Motor neuron (in vitro differentiated cells): ENCODE measurements at regions not wholly inside any gene's neighbourhood (a gene's known extent, or its start where the extent isn't known, plus 50 kb on each side); places are given as distances from the start of the nearest gene placed in this dataset.

Experiments used
- ATAC-seq, 8 experiments: fragments of 200-7000 bp; cut with Tn5 transposase; replicated peaks in 6 of 8; 2 replicates each; pipeline ENCODE4 v1.8.0; 2021; ENCODE audit warnings: mild to moderate bottlenecking in 8 of 8, moderate library complexity in 8 of 8
- H3K27ac ChIP-seq, 2 donors: fragments of 250-450 bp; sonication (Bioruptor Pico); 2 replicates each; pipeline ENCODE4 v1.9.0; 2021; ENCODE audit warnings: antibody characterized with exemption in 2 of 2, mild to moderate bottlenecking in 2 of 2, moderate library complexity in 1 of 2
- H3K4me1 ChIP-seq, 2 donors: fragments of 250-450 bp; sonication (Bioruptor Pico); replicated peaks in 1 of 2; 2 replicates each; pipeline ENCODE4 v1.6.1; 2021; ENCODE audit warnings: antibody characterized with exemption in 2 of 2, mild to moderate bottlenecking in 2 of 2, moderate library complexity in 1 of 2
- H3K4me3 ChIP-seq, 5 donors: fragments of 250-450 bp; sonication (Bioruptor Pico); 2 replicates each; pipeline ENCODE4 v1.9.0; 2021; ENCODE audit warnings: antibody characterized with exemption in 5 of 5, mild to moderate bottlenecking in 5 of 5, moderate library complexity in 4 of 5
- WGBS, 10 experiments: fragments of 450-650 bp; shearing (Covaris generic); methylation state at CpG; one replicate each; pipeline ENCODE4 v1.0.0; 2022; 5-methylcytosine and 5-hydroxymethylcytosine counted together
- in situ Hi-C, 9 experiments: fragments of 400-800 bp; cut with MboI; loops; one replicate each; pipeline ENCODE4 v1.15.0; 2021; ENCODE audit warnings: low sequenced_read_pairs in 9 of 9, low pct_unique_long_range_greater_than_20kb in 2 of 9; ENCODE audit not compliant: unreplicated experiment in 9 of 9

DNA sequence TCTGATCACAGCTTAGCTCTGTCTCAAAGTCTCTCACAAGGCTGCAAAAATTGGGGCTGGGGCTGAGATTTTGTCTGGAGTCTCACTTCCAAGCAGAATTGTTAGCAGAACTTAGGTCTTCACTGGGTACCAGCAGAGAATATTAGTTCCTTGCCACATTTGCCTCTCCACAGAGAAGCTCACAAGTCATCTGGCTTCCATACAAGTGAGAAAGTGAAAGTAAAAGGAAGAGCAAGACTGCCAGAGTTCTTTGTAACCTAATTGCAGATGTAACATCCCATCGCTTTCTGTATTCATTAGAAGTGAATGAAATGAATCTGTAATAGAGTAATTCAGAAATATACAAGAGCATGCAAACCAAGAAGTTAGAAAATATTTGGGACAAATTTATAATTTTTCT is 624.1 kb upstream of the GNPDA2 start:
- Histone ChIP-seq H3K4me1 (peaks cover 0 to 10% of the 10 kb centered on the region in 2 donors), H3K27ac (no peak overlapping the region), H3K4me3 (no peak overlapping the region)
- ATAC-seq = peak in 4 of 8 experiments; percentile 23 to 56 (median 46)
- in situ Hi-C loops = no loop called here
- 0 to 90% (median 75%) methylated on average over 1 of the region's 1 CpG; no CpG with 5 or more reads in 1 of the 10 experiments for WGBS, 10 experiments

DNA sequence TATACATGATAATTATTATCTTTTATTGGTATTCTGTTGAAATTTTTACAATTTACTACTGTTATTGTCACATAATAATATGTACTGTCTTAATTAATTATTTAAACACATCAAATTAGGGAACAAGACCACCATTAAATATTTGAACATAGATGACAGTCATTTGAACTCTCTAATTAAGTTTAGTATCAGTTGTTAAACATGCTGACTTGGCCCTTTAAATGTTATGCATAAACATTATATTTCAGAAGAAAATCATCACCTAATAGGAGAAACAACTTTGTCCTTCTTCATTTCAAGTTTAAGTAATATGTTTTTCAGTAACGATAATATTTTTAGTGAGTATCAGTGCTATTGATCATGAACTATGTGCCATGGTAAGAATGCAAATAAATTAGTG is 623.5 kb upstream of the GNPDA2 start:
- Histone ChIP-seq H3K4me3 (no peak overlapping the region), H3K27ac (no peak overlapping the region), H3K4me1 (peaks cover 0 to 10% of the 10 kb centered on the region in 2 donors)
- no peak for ATAC-seq
- in situ Hi-C loops = no loop called here
- 0 to 100% (median 76%) methylated on average over 1 of the region's 1 CpG; no CpG with 5 or more reads in 2 of the 10 experiments for WGBS, 10 experiments

DNA sequence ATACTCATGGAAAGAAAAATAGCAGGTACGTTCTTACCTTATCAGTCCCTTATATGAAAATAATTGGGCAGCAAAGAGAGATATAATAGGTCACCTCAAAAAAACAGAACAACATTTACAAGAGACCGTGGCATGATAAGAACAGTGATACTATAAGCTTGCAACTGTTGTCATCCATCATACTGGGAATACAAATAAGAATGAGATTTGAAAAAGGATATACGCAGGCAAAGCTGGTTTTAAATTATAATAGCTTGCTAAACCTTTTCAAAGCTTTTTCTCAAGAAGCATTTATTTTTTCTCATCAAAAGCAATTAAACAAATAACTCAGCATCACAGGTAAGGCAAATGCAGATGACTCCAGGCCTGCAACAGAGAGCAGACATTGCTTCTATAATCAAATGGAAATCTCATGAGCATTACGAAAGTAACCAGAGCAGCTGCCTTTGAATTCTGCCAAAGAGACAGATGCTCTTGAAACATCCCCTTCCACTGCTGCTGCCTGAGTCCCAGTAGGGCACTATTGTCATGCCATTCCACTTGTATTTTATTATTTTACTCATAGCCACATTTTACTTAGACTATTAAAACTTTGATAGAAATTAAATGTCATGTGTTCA is 620.6 kb upstream of the GNPDA2 start:
- H3K4me1 ChIP-seq = peaks cover 0 to 10% of the 10 kb centered on the region in 2 donors
- H3K27ac ChIP-seq = no peak overlapping the region
- WGBS, 10 experiments = 15 to 82% (median 58%) methylated on average over 2 to 4 of the region's 4 CpGs
- peak in 5 of 8 experiments; percentile 47 to 77 (median 76) for ATAC-seq
- no peak overlapping the region for H3K4me3 ChIP-seq
- in situ Hi-C loops = no loop called here

DNA sequence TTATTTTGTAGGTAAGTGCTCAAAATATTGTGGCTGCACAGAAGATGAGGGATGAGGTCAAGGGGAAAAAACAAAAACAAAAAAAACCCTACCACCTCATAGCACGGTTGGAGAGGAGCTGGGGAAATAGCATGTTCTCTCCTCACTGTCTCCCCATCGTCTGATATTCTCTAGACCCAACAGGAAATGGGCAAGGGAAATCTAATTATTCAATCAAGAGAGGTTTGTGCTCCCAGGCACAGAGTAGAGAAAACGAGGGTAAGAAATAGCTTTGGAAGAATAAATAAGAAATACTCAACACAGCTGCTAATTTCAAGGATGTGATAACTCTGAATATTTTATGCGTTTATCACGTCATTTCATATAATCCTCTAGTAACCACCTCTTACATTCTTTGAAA is 619.2 kb upstream of the GNPDA2 start:
- peak in 1 of 8 experiments; percentile 77 for ATAC-seq
- WGBS, 10 experiments = 5 to 85% (median 61%) methylated on average over 3 to 5 of the region's 5 CpGs; no CpG with 5 or more reads in 3 of the 10 experiments
- in situ Hi-C loops = no loop called here
- Histone ChIP-seq H3K27ac (no peak overlapping the region), H3K4me3 (no peak overlapping the region), H3K4me1 (peaks cover 0 to 10% of the 10 kb centered on the region in 2 donors)

DNA sequence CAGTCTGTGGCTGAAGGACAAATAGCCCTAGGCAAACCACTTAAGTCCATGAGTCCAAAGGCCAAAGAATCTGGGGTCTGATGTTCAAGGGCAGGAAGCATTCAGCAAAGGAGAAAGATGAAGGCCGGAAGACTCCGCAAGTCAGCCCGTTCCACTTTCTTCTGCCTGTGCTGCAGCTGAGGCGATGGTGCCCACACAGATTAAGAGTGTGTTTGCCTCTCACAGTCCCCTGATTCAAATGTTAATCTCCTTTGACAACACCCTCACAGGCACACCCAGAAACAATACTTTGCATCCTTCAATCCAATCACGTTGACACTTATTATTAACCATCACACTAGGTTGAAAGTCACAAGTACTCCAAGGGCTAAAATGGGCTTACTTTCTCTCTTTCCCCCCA is 605.4 kb upstream of the GNPDA2 start:
- in situ Hi-C loops = no loop called here
- Histone ChIP-seq H3K4me1 (no peaks in the 10 kb centered on the region), H3K4me3 (no peak overlapping the region), H3K27ac (no peak overlapping the region)
- peak in 2 of 8 experiments; percentile 33 to 58 for ATAC-seq
- 14 to 70% (median 43%) methylated on average over 1 to 5 of the region's 5 CpGs; no CpG with 5 or more reads in 3 of the 10 experiments for WGBS, 10 experiments

DNA sequence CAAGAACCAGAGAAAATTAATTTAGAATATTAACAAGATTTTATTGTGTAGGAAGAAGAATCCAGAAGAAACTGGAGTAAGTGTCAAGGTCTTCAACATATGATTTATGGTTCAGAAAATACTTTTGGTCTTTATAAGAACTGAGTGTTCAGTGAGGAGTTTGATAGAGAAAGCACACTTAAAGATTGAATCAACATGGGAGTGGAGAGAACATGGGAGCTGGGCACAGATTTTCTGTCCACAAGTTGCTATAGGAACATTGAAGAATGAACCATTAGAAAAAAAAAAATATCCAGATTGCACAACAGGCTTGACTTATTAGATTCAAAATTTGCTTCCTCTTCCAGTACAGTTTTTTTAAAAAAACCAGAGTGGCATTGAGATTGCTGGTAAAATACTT is 601.2 kb upstream of the GNPDA2 start:
- in situ Hi-C loops = no loop called here
- ATAC-seq = no peak

DNA sequence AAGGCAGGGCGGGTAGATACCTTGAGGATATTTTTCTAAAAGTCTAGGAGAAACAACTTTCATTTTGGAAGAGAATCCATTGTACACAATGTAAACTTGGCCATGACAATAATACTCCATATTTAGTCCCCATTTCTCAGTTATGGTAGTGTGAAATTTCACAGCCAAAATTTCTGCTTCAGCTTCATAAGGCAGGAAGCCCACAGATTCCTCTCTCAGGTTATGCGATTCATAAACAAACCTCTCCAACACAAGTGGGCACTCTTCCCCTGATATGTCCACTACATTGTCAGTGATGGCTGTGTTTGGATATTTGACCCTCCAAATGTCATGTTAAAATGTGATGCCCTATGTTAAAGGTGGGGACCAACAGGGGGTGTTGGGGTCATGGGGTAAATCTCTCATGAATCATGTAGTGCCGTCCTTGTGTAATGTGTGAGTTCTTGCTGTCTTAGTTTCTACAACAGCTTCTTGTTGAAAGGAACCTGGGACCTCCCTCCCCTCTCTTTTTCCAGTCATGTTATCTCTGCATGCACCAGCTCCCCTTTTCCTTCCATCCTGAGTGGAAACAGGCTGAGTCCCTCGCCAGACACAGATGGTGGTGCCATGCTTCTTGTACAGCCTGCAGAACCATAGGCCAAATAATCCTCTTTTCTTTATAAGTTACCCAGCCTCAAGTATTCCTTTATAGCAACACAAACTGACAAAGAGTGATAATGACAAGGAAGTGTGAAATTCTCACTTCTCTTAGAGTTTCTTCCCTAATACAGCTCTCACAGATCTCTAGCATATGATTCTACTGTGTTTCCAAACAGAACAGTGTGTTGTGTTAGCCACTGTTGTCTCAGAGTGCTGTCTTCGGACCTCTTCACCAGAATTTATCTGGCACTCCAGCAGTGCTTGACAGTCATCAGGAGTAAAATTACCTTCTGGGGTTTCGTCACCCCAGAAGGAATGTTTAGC is 598.4 kb upstream of the GNPDA2 start:
- no peaks in the 10 kb centered on the region for H3K4me1 ChIP-seq
- H3K27ac ChIP-seq = no peak overlapping the region
- in situ Hi-C loops = no loop called here
- no peak overlapping the region for H3K4me3 ChIP-seq
- 10 to 100% (median 84%) methylated on average over 1 to 6 of the region's 6 CpGs for WGBS, 10 experiments
- ATAC-seq = no peak

More for the DNA sequence above, 601.2 kb upstream of the GNPDA2 start:
- H3K4me3 ChIP-seq = no peak overlapping the region
- no peaks in the 10 kb centered on the region for H3K4me1 ChIP-seq
- H3K27ac ChIP-seq = no peak overlapping the region

DNA sequence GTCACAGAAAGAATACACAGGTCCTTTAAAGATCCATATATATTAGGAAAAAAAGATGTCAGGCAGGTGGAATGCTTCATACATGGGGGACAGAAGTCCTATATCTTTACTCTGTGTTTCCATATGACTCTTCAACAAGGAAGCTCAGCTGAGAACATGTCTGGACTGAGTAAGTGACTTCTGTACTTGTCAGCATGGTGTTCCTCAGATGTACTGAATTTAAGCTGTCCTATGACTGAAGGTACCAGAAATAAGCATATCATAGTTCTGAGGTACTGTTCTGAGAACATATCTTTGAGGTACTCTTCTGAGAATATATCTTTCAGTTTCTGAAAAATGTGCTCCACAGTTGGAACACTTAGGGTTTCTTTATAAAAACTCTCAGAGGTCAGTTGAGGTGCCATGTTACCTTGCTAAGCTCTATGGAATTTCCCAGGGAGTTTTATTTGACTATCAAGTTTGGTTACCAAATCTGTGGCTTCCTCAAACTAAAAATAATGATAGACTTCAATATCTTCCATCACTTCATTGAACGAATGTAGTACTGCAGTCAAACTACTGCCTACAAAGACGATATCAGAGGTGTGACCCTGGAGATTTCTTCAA is 597.2 kb upstream of the GNPDA2 start:
- WGBS, 10 experiments = 0 to 100% (median 74%) methylated on average over 1 to 2 of the region's 2 CpGs; no CpG with 5 or more reads in 2 of the 10 experiments
- Histone ChIP-seq H3K4me3 (no peak overlapping the region), H3K4me1 (no peaks in the 10 kb centered on the region), H3K27ac (no peak overlapping the region)
- in situ Hi-C loops = no loop called here
- no peak for ATAC-seq

DNA sequence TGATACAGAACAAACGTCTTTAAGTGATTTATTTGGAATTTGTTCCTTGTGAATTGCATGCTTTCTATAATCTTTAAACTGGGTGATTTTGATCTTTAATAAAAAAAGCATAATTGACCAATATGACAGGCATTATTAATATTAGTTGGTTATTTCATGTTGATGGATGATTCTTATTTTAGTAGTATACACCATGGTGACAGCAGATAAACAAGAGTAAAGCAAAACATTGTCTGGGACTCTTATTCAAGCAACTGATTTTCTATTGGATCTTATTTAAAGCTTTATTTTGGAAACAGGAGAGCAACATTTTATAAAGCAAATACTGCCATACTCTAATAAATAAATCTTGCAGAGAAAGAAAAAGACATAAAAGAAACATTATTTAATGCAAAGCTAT is 591.4 kb upstream of the GNPDA2 start:
- H3K4me1 ChIP-seq = peaks cover 0 to 4% of the 10 kb centered on the region in 2 donors
- H3K4me3 ChIP-seq = no peak overlapping the region
- 8 to 82% (median 53%) methylated on average over 1 of the region's 1 CpG; no CpG with 5 or more reads in 6 of the 10 experiments for WGBS, 10 experiments
- no peak for ATAC-seq
- H3K27ac ChIP-seq = no peak overlapping the region
- in situ Hi-C loops = no loop called here

DNA sequence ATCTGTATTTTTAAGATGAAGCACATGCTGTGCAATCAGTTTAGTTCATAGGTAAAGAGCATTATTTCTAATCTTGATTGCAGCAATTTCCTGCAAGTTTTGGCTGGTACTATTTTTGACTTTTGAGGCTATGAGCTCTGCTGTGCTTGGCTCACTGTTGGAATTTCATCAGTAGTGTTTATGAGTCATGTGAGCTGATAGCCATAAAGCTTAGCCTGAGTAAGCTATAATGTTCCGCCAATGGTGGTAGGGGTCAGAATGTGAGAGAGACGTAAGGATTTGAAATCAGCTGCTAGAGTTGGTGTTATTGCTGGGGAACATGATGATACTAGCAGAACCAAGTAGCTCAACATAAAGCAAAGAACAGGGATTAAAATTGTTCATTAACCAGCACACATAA is 590.9 kb upstream of the GNPDA2 start:
- Histone ChIP-seq H3K27ac (no peak overlapping the region), H3K4me1 (peaks cover 0 to 4% of the 10 kb centered on the region in 2 donors), H3K4me3 (no peak overlapping the region)
- WGBS, 10 experiments = 0 to 94% (median 65%) methylated on average over 1 to 2 of the region's 2 CpGs; no CpG with 5 or more reads in 4 of the 10 experiments
- peak in 5 of 8 experiments; percentile 65 to 99 (median 90) for ATAC-seq
- in situ Hi-C loops = no loop called here

DNA sequence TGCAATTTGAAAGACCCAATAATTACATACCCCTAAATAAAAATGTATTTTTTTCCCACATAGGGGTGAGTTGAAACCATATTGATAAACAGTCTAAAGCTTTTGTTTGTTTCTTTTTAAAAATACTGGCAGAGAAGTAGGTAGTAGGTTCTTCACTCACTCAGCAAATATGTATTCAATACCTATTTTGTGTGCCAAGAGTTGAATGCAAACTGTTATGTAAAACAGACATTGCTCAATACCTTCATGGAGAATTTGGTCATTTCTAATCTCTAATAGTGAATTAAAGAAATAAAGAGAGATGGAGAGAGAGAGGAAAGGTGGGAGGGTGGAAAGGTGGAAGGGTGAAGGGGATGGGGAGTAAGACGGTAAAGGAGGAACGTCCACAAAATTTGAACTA is 589.9 kb upstream of the GNPDA2 start:
- no peak for ATAC-seq
- H3K4me1 ChIP-seq = peaks cover 0 to 4% of the 10 kb centered on the region in 2 donors
- H3K27ac ChIP-seq = no peak overlapping the region
- H3K4me3 ChIP-seq = no peak overlapping the region
- in situ Hi-C loops = no loop called here
- WGBS, 10 experiments = 17 to 100% (median 64%) methylated on average over 1 to 2 of the region's 2 CpGs; no CpG with 5 or more reads in 2 of the 10 experiments

DNA sequence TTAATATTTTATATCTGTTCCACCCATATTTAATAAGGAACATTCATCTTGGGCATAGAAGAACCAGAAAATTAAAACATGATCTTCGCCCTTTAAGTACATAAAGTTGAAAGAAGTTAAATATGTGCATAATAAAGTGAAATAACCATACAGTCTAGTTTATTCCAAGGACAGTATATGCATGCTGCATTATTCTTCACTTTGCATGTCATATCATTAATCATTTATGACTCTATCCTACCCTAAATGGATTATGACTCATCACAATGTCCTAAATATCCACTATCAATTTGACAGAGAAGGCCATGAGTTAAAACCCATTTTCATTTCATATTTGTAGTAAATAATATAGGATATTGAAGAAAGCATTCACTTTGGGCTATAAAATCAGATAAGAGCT is 576.5 kb upstream of the GNPDA2 start:
- ATAC-seq = peak in 5 of 8 experiments; percentile 29 to 82 (median 76)
- WGBS, 10 experiments = 0 to 100% (median 89%) methylated on average over 1 of the region's 1 CpG
- no peak overlapping the region for H3K4me3 ChIP-seq
- H3K4me1 ChIP-seq = no peaks in the 10 kb centered on the region
- H3K27ac ChIP-seq = no peak overlapping the region
- in situ Hi-C loops = no loop called here

DNA sequence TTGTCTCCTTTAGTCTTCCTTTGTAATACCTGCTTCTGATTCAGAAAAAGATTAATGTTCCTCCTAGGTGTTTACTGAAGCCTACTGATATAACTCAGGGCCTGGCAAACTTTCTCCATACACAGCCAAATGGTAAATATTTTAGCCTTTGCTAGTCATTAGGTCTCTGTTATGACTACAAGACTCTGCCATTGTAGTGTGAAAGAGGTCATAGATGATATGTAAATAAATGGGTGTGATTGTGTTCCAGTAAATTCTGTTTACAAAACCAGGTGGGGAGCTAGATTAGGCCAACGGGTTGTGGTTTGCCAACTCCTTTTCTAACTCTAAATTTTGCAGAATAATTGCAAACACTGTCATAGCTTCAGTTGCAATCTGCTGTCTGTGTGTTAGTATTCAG is 568.1 kb upstream of the GNPDA2 start:
- Histone ChIP-seq H3K4me1 (no peaks in the 10 kb centered on the region), H3K27ac (no peak overlapping the region), H3K4me3 (no peak overlapping the region)
- in situ Hi-C loops = no loop called here
- 0 to 90% (median 63%) methylated on average over 1 of the region's 1 CpG; no CpG with 5 or more reads in 1 of the 10 experiments for WGBS, 10 experiments
- peak in 2 of 8 experiments; percentile 46 to 62 for ATAC-seq
